ENCODE measurements at regions not wholly inside any gene's neighbourhood (a gene's known extent, or its start where the extent isn't known, plus 50 kb on each side); places are given as distances from the start of the nearest gene placed in this dataset.

DNA sequence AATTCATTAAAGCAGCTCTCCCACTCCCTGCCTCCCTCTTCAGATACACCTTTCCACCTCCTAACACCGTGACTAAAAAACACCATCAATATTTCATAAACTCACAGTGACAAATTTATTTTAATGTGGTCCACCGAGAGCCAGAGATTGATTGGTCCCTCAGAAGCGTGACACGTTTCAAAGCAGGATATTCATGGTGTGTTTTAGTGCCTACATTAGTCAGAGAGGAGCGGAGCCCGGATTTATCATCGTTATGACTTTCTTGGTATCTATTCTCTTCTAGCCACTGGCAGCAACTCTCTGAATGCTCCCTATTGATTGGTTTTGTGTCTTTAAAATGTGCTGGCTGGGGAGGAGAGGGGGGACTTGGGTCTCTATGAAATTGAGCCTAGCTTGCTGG is 265.3 kb downstream of the DHX35 start:
- TF ChIP-seq, protein P1, sequence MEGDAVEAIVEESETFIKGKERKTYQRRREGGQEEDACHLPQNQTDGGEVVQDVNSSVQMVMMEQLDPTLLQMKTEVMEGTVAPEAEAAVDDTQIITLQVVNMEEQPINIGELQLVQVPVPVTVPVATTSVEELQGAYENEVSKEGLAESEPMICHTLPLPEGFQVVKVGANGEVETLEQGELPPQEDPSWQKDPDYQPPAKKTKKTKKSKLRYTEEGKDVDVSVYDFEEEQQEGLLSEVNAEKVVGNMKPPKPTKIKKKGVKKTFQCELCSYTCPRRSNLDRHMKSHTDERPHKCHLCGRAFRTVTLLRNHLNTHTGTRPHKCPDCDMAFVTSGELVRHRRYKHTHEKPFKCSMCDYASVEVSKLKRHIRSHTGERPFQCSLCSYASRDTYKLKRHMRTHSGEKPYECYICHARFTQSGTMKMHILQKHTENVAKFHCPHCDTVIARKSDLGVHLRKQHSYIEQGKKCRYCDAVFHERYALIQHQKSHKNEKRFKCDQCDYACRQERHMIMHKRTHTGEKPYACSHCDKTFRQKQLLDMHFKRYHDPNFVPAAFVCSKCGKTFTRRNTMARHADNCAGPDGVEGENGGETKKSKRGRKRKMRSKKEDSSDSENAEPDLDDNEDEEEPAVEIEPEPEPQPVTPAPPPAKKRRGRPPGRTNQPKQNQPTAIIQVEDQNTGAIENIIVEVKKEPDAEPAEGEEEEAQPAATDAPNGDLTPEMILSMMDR (IDR thresholded peaks at IDR 0.05; ENCODE audit: poor library complexity), result no peak
- no peak for TF ChIP-seq EZH2 (IDR thresholded peaks at IDR 0.05; ENCODE audit: borderline replicate concordance)
